SKM-1 treated with dmso at 0.1 percent for 144 hours (cell line): ENCODE measurements at regions not wholly inside any gene's neighbourhood (a gene's known extent, or its start where the extent isn't known, plus 50 kb on each side); places are given as distances from the start of the nearest gene placed in this dataset.
"Not testable (repeated sequence)": the region's sequence is repeated elsewhere in the genome, so short reads cannot be mapped to it uniquely, and the experiment has no call there.

ENCODE experiments used
- DNase-seq: peaks from one replicate; lab custom pipeline; 2025; ENCODE audit not compliant: unreplicated experiment; lab: John Stamatoyannopoulos, UW

- no peak for DNase-seq
These were observed 170.4 kb downstream of the PTPRC start for GRCh38 chr1:198809247-198809646.

- DNase-seq = no peak
These were observed 172.6 kb downstream of the PTPRC start for GRCh38 chr1:198811449-198811848.

GRCh38 chr1:198823626-198824025 lies 184.8 kb downstream of the PTPRC start:
- DNase-seq = no peak

GRCh38 chr1:198825254-198825653 lies 186.4 kb downstream of the PTPRC start:
- no peak for DNase-seq

- DNase-seq = no peak
These were observed 190.5 kb downstream of the PTPRC start for GRCh38 chr1:198829356-198829755.

- no peak for DNase-seq
These were observed 191.1 kb downstream of the PTPRC start for GRCh38 chr1:198829944-198830343.

- DNase-seq = no peak
These were observed 191.6 kb downstream of the PTPRC start for GRCh38 chr1:198830412-198830811.

- DNase-seq = no peak
These were observed 195.1 kb downstream of the PTPRC start for GRCh38 chr1:198833706-198834503.

- DNase-seq = no peak
These were observed 198.6 kb downstream of the PTPRC start for GRCh38 chr1:198837278-198838021.

GRCh38 chr1:198838022-198838342 lies 199.1 kb downstream of the PTPRC start:
- no peak for DNase-seq

GRCh38 chr1:198841477-198841876 lies 202.6 kb downstream of the PTPRC start:
- peak; percentile 33 for DNase-seq

- DNase-seq = no peak
These were observed 203.8 kb downstream of the PTPRC start for GRCh38 chr1:198842686-198843085.

GRCh38 chr1:198845271-198845670 lies 206.4 kb downstream of the PTPRC start:
- no peak for DNase-seq

GRCh38 chr1:198845851-198846250 lies 207.0 kb downstream of the PTPRC start:
- no peak for DNase-seq

GRCh38 chr1:198846556-198846955 lies 207.7 kb downstream of the PTPRC start:
- no peak for DNase-seq

GRCh38 chr1:198848206-198848605 lies 209.4 kb downstream of the PTPRC start:
- DNase-seq = no peak

- DNase-seq = no peak
These were observed 209.8 kb downstream of the PTPRC start for GRCh38 chr1:198848649-198849048.

- no peak for DNase-seq
These were observed 210.3 kb downstream of the PTPRC start for GRCh38 chr1:198849093-198849492.

GRCh38 chr1:198850196-198850595 lies 211.4 kb downstream of the PTPRC start:
- no peak for DNase-seq

- not testable (repeated sequence) for DNase-seq
These were observed 212.1 kb downstream of the PTPRC start for GRCh38 chr1:198850966-198851365.

GRCh38 chr1:198856601-198857000 lies 217.8 kb downstream of the PTPRC start:
- DNase-seq = no peak

- DNase-seq = no peak
These were observed 219.2 kb downstream of the PTPRC start for GRCh38 chr1:198858033-198858432.

- no peak for DNase-seq
These were observed 221.5 kb downstream of the PTPRC start for GRCh38 chr1:198860371-198860770.
